CD4-positive, alpha-beta T cell (primary cell): ENCODE measurements at regions not wholly inside any gene's neighbourhood (a gene's known extent, or its start where the extent isn't known, plus 50 kb on each side); places are given as distances from the start of the nearest gene placed in this dataset.

ENCODE experiments used
- ATAC-seq: fragments of 200-7000 bp; cut with Tn5 transposase; one replicate; pipeline ENCODE4 v1.10.0; 2022; ENCODE audit warnings: mild to moderate bottlenecking; ENCODE audit not compliant: poor library complexity
- CTCF ChIA-PET: fragments of 350-600 bp; sonication (Branson Sonifier 250); formaldehyde crosslinking; loops from one replicate; lab custom pipeline; 2021; ENCODE audit warnings: antibody characterized with exemption, inconsistent platforms; lab: Charles Lee
- POLR2A ChIA-PET: fragments of 350-600 bp; sonication (Branson Sonifier 250); formaldehyde crosslinking; loops from one replicate; lab custom pipeline; 2021; ENCODE audit warnings: antibody characterized with exemption, inconsistent platforms; lab: Charles Lee
- DNase-seq, 14 experiments: peaks; one replicate each; pipeline ENCODE4 v3.0.0-alpha.2; 2013 to 2020; ENCODE audit warnings: mixed read lengths in 2 of 14
- H3K27ac ChIP-seq, 2 donors: one replicate each; pipeline versions ENCODE4 v1.5.1 to v1.7.0; 2013; ENCODE audit warnings: low read length in 2 of 2, low read depth in 1 of 2, mild to moderate bottlenecking in 1 of 2
- H3K27me3 ChIP-seq, 2 experiments: 1 replicate in 1 of 2; 2 replicates in 1 of 2; pipeline versions ENCODE4 v1.6.1 to v1.7.0; 2013; ENCODE audit warnings: low read length in 2 of 2, control low read depth in 1 of 2, mild to moderate bottlenecking in 1 of 2, moderate library complexity in 1 of 2; ENCODE audit not compliant: insufficient read depth in 2 of 2, control insufficient read depth in 1 of 2
- H3K36me3 ChIP-seq: one replicate; pipeline ENCODE4 v1.6.1; 2013; ENCODE audit warnings: low read length, control low read depth; ENCODE audit not compliant: insufficient read depth
- H3K4me1 ChIP-seq: one replicate; pipeline ENCODE4 v1.6.1; 2013; ENCODE audit warnings: low read length, control low read depth; ENCODE audit not compliant: insufficient read depth
- H3K4me3 ChIP-seq: one replicate; pipeline ENCODE4 v1.5.1; 2013; ENCODE audit warnings: mild to moderate bottlenecking, low read length, moderate library complexity
- H3K9me3 ChIP-seq, 2 experiments: 1 replicate in 1 of 2; 2 replicates in 1 of 2; pipeline versions ENCODE4 v1.6.1 to v1.7.0; 2013; ENCODE audit warnings: low read length in 2 of 2, mild to moderate bottlenecking in 2 of 2, control low read depth in 1 of 2, moderate library complexity in 1 of 2; ENCODE audit not compliant: control insufficient read depth in 1 of 2, insufficient read depth in 1 of 2
- H3K27ac Mint-ChIP-seq: one replicate; pipeline ENCODE4 v1.8.0; 2020; ENCODE audit warnings: mixed read lengths
- H3K27me3 Mint-ChIP-seq: one replicate; pipeline ENCODE4 v1.8.0; 2021; ENCODE audit warnings: mixed read lengths
- H3K36me3 Mint-ChIP-seq: one replicate; pipeline ENCODE4 v1.8.0; 2021; ENCODE audit warnings: low read depth, mixed read lengths
- H3K4me1 Mint-ChIP-seq: one replicate; pipeline ENCODE4 v1.8.0; 2021; ENCODE audit warnings: low read depth, mixed read lengths
- H3K4me3 Mint-ChIP-seq: one replicate; pipeline ENCODE4 v1.8.0; 2020; ENCODE audit warnings: mild to moderate bottlenecking, mixed read lengths
- H3K9me3 Mint-ChIP-seq: one replicate; pipeline ENCODE4 v1.8.0; 2020; ENCODE audit warnings: mixed read lengths
- CTCF ChIP-seq: fragments of 200-600 bp; IDR thresholded peaks from one replicate; pipeline ENCODE4 v1.8.0; 2022; ENCODE audit warnings: antibody characterized with exemption, mild to moderate bottlenecking
- intact Hi-C, 2 experiments: fragments of 100-400 bp; cut with DNase I in 1 of 2; cut with micrococcal nuclease in 1 of 2; formaldehyde crosslinking; loops; one replicate each; pipeline versions ENCODE4 v1.15.1 to v1.9.0; 2023 to 2025; cut with DNase I, micrococcal nuclease

DNA sequence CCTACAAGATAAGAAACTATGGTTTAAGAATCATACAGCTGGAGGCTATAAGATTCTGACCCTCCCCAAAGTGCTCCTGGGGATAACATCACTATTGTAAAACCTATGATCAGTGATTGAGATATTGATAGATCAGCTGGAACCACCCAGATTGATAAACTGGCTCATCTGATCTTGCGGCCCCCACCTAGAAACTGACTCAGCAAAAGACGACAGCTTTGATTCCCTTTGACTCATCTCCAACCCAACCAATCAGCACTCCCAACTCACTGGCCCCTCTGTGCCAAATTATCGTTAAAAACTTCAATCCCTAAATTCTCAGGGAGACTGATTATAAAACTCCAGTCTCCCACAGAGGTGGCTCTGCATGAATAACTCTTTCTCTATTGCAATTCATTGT, 106.4 kb downstream of the SCP2D1 start:
- Mint-ChIP-seq H3K4me1 (no peaks in the 10 kb centered on the region), H3K9me3 (peaks cover 2% of the 10 kb centered on the region), H3K27ac (no peak overlapping the region), H3K4me3 (no peak overlapping the region), H3K36me3 (no peaks in the 10 kb centered on the region), H3K27me3 (peaks cover 12% of the 10 kb centered on the region)
- ChIA-PET CTCF (no interaction called here), POLR2A (no interaction called here)
- Histone ChIP-seq H3K4me1 (no peaks in the 10 kb centered on the region), H3K9me3 (no peaks in the 10 kb centered on the region), H3K4me3 (no peak overlapping the region), H3K27me3 (no peaks in the 10 kb centered on the region), H3K27ac (no peak overlapping the region), H3K36me3 (no peaks in the 10 kb centered on the region)
- DNase-seq: no peak
- TF ChIP-seq CTCF: no peak
- intact Hi-C loops: loop anchor here in 1 of 2 experiments (5.0 kb wide), 1 partner anchor 508 kb away; no protein-coding TSS in a partner anchor
- no peak for ATAC-seq

GRCh38 chr20:18921291-18921690, 107.7 kb downstream of the SCP2D1 start:
- intact Hi-C loops: loop anchor here in 1 of 2 experiments (5.0 kb wide), 1 partner anchor 509 kb away; no protein-coding TSS in a partner anchor
- Histone ChIP-seq H3K36me3 (no peaks in the 10 kb centered on the region), H3K9me3 (no peaks in the 10 kb centered on the region), H3K4me1 (no peaks in the 10 kb centered on the region), H3K27ac (no peak overlapping the region), H3K4me3 (no peak overlapping the region), H3K27me3 (no peaks in the 10 kb centered on the region)
- peaks cover 12% of the 10 kb centered on the region for H3K27me3 Mint-ChIP-seq
- no peak for ATAC-seq
- no peaks in the 10 kb centered on the region for H3K4me1 Mint-ChIP-seq
- CTCF ChIA-PET: no interaction called here
- H3K4me3 Mint-ChIP-seq: no peak overlapping the region
- no peak for DNase-seq
- H3K27ac Mint-ChIP-seq: no peak overlapping the region
- POLR2A ChIA-PET: no interaction called here
- no peak for TF ChIP-seq CTCF
- H3K36me3 Mint-ChIP-seq: no peaks in the 10 kb centered on the region
- peaks cover 2% of the 10 kb centered on the region for H3K9me3 Mint-ChIP-seq

GRCh38 chr20:18922251-18922650, 108.7 kb downstream of the SCP2D1 start:
- intact Hi-C loops: loop anchor here in 1 of 2 experiments (5.0 kb wide), 1 partner anchor 510 kb away; no protein-coding TSS in a partner anchor
- Mint-ChIP-seq H3K4me1 (no peaks in the 10 kb centered on the region), H3K27ac (no peak overlapping the region), H3K4me3 (no peak overlapping the region), H3K27me3 (peaks cover 12% of the 10 kb centered on the region), H3K9me3 (peaks cover 2% of the 10 kb centered on the region), H3K36me3 (no peaks in the 10 kb centered on the region)
- no peaks in the 10 kb centered on the region for H3K4me1 ChIP-seq
- ChIA-PET POLR2A (no interaction called here), CTCF (no interaction called here)
- H3K4me3 ChIP-seq: no peak overlapping the region
- no peak for ATAC-seq
- no peak for DNase-seq
- TF ChIP-seq CTCF: no peak
- H3K36me3 ChIP-seq: no peaks in the 10 kb centered on the region
- H3K9me3 ChIP-seq: no peaks in the 10 kb centered on the region
- H3K27me3 ChIP-seq: no peaks in the 10 kb centered on the region
- H3K27ac ChIP-seq: no peak overlapping the region
